K562 (cell line): ENCODE measurements at regions not wholly inside any gene's neighbourhood (a gene's known extent, or its start where the extent isn't known, plus 50 kb on each side); places are given as distances from the start of the nearest gene placed in this dataset.
A peak's percentile ranks its signal among the peaks of the same experiment; 100 is the strongest.

Experiments used
- ATAC-seq: fragments of 200-7000 bp; cut with Tn5 transposase; 3 replicates; pipeline ENCODE4 v1.9.1; 2020; ENCODE audit warnings: moderate library complexity
- BruUV-seq: library from RNA; stranded (reverse); fragments of 400-500 nt; replicated peaks from 2 replicates; lab custom pipeline; 2021; lab: Mats Ljungman, UMichigan
- CTCF ChIA-PET: fragments of 300-600 bp; formaldehyde crosslinking; extraction: SDS; loops from one replicate; lab custom pipeline; 2021; ENCODE audit warnings: low intra/inter-chr PET ratio; lab: Yijun Ruan, JAX
- POLR2A ChIA-PET: fragments of 300-600, 350-650 bp; sonication (Branson Sonifier 250); formaldehyde crosslinking; extraction: SDS; loops from one replicate; lab custom pipeline; 2021; ENCODE audit warnings: antibody characterized with exemption, inconsistent platforms; lab: Yijun Ruan, JAX
- DNase-seq, 4 experiments: peaks; one replicate each; pipeline versions ENCODE4 v3.0.0 to v3.0.0-alpha.2; 2011 to 2018; ENCODE audit warnings: low spot score in 3 of 4, mixed read lengths in 3 of 4; ENCODE audit errors: extremely low read depth in 1 of 4
- FAIRE-seq: peaks from 2 replicates; lab custom pipeline; 2011; peaks lifted over from hg19 to GRCh38; lab: Jason Lieb, UNC
- H2AFZ ChIP-seq: 2 replicates; pipeline ENCODE4 v1.6.0; 2011; ENCODE audit warnings: low read depth, low read length, control low read depth, inconsistent platforms
- H3K27ac ChIP-seq: fragments of 200-600 bp; 3 replicates; pipeline ENCODE4 v1.8.0; 2011; ENCODE audit warnings: low read depth, mild to moderate bottlenecking, control low read depth, inconsistent platforms, low read length, moderate library complexity, mixed read lengths; ENCODE audit errors: extremely low read depth
- H3K27me3 ChIP-seq, 2 experiments: fragments of 300-600 bp in 1 of 2; 2 replicates in 1 of 2; 3 replicates in 1 of 2; pipeline versions ENCODE4 v1.6.0 to v1.8.0; 2011; ENCODE audit warnings: inconsistent platforms in 2 of 2, low read length in 2 of 2, mild to moderate bottlenecking in 1 of 2, mixed read lengths in 1 of 2, moderate library complexity in 1 of 2; ENCODE audit not compliant: control insufficient read depth in 2 of 2, insufficient read depth in 2 of 2
- H3K36me3 ChIP-seq: fragments of 300-600 bp; 3 replicates; pipeline ENCODE4 v1.8.0; 2011; ENCODE audit warnings: mild to moderate bottlenecking, low read length, inconsistent platforms; ENCODE audit not compliant: control insufficient read depth, insufficient read depth
- H3K4me1 ChIP-seq, 2 experiments: fragments of 200-600 bp in 1 of 2; replicated peaks in 1 of 2; 2 replicates in 1 of 2; 3 replicates in 1 of 2; pipeline versions ENCODE4 v1.5.1 to v1.8.0; 2011; ENCODE audit warnings: inconsistent platforms in 2 of 2, low read length in 2 of 2, mild to moderate bottlenecking in 1 of 2, mixed read lengths in 1 of 2, moderate library complexity in 1 of 2; ENCODE audit not compliant: control insufficient read depth in 2 of 2, insufficient read depth in 2 of 2
- H3K4me2 ChIP-seq: 2 replicates; pipeline ENCODE4 v1.6.1; 2011; ENCODE audit warnings: low read length, control low read depth, inconsistent platforms, mixed read lengths; ENCODE audit not compliant: insufficient read depth
- H3K4me3 ChIP-seq: fragments of 200-600 bp; sonication (generic), shearing (Covaris generic); 2 replicates; pipeline ENCODE4 v1.5.1; 2016; ENCODE audit warnings: control low read depth, inconsistent platforms
- H3K79me2 ChIP-seq: fragments of 200-600 bp; 3 replicates; pipeline ENCODE4 v1.8.0; 2011; ENCODE audit warnings: low read length, inconsistent platforms; ENCODE audit not compliant: control insufficient read depth, insufficient read depth
- H3K9ac ChIP-seq, 2 experiments: 2 replicates each; pipeline versions ENCODE4 v1.6.0 to v1.6.1; 2011; ENCODE audit warnings: low read depth in 2 of 2, low read length in 2 of 2, control low read depth in 1 of 2, inconsistent platforms in 1 of 2, mild to moderate bottlenecking in 1 of 2, mixed read lengths in 1 of 2; ENCODE audit not compliant: insufficient read depth in 1 of 2
- H3K9me1 ChIP-seq: one replicate; pipeline ENCODE4 v1.6.0; 2011; ENCODE audit warnings: inconsistent platforms, mild to moderate bottlenecking, low read length, moderate library complexity; ENCODE audit not compliant: control insufficient read depth, insufficient read depth
- H3K9me3 ChIP-seq: replicated peaks from 2 replicates; pipeline ENCODE4 v1.5.1; 2011; ENCODE audit warnings: low read depth, low read length, inconsistent platforms; ENCODE audit not compliant: control insufficient read depth, insufficient read depth
- H4K20me1 ChIP-seq: replicated peaks from 2 replicates; pipeline ENCODE4 v1.6.1; 2011; ENCODE audit warnings: low read length, inconsistent platforms, mixed read lengths; ENCODE audit not compliant: control insufficient read depth, insufficient read depth
- C11orf30 ChIP-seq: fragments of 450-650 bp; IDR thresholded peaks from 2 replicates; pipeline ENCODE4 v1.6.1; 2016; ENCODE audit warnings: low read depth, mild to moderate bottlenecking
- CHD2 ChIP-seq: IDR thresholded peaks from 2 replicates; pipeline ENCODE4 v1.6.1; 2011; ENCODE audit warnings: low read depth, low read length
- GTF3C2 ChIP-seq: IDR thresholded peaks from 3 replicates; pipeline ENCODE4 v1.6.1; 2011; ENCODE audit warnings: borderline replicate concordance, mild to moderate bottlenecking, moderate library complexity; ENCODE audit not compliant: insufficient read length; ENCODE audit errors: extremely low read depth
- HEY1 ChIP-seq: fragments of 250-450 bp; sonication (Bioruptor Pico); IDR thresholded peaks from 2 replicates; pipeline ENCODE4 v1.5.0; 2020; ENCODE audit warnings: mild to moderate bottlenecking, moderate library complexity, borderline replicate concordance
- HOXB6 ChIP-seq: fragments of 250-450 bp; sonication (Bioruptor Pico); IDR thresholded peaks from 2 replicates; pipeline ENCODE4 v1.5.1; 2022; ENCODE audit warnings: mild to moderate bottlenecking, borderline replicate concordance
- IRF9 ChIP-seq: fragments of 450-650 bp; IDR thresholded peaks from 2 replicates; pipeline ENCODE4 v1.6.1; 2016; ENCODE audit warnings: missing biosample characterization, missing genetic modification characterization
- MCM7 ChIP-seq, 2 experiments: fragments of 450-650 bp; IDR thresholded peaks; 2 replicates each; pipeline ENCODE4 v1.6.1; 2016 to 2018
- NR0B1 ChIP-seq: fragments of 450-650 bp; IDR thresholded peaks from one replicate; pipeline ENCODE4 v1.6.1; 2018; ENCODE audit warnings: mild to moderate bottlenecking, moderate library complexity; ENCODE audit not compliant: partially characterized antibody
- TCFL5 ChIP-seq: fragments of 250-450 bp; sonication (Bioruptor Pico); conservative IDR thresholded peaks from 2 replicates; pipeline ENCODE4 v1.6.1; 2021; ENCODE audit warnings: mild to moderate bottlenecking, moderate library complexity, matching md5 sums
- ZNF146 ChIP-seq: IDR thresholded peaks from one replicate; pipeline ENCODE4 v1.6.1; 2018; ENCODE audit warnings: missing compliant biosample characterization; ENCODE audit not compliant: unreplicated experiment
- ZNF316 ChIP-seq: fragments of 450-650 bp; IDR thresholded peaks from 2 replicates; pipeline ENCODE4 v1.6.1; 2016
- ZNF586 ChIP-seq: fragments of 450-650 bp; formaldehyde crosslinking; conservative IDR thresholded peaks from 2 replicates; pipeline ENCODE4 v1.4.0; 2020; ENCODE audit warnings: mild to moderate bottlenecking, moderate library complexity
- WGBS: fragments of 100-300 bp; shearing (Covaris generic); methylation state at CpG from one replicate; pipeline ENCODE4 v1.1.6; 2016; ENCODE audit warnings: low coverage, mixed read lengths; ENCODE audit not compliant: insufficient coverage; ENCODE audit errors: missing lambda C conversion rate; 5-methylcytosine and 5-hydroxymethylcytosine counted together
- in situ Hi-C: fragments of 300-500 bp; cut with MboI; formaldehyde crosslinking; loops from 4 replicates; pipeline ENCODE4 v1.15.0; 2018; ENCODE audit warnings: inconsistent platforms, mixed read lengths
- intact Hi-C: fragments of 100-400 bp; cut with micrococcal nuclease; formaldehyde crosslinking; loops from 2 replicates; pipeline ENCODE4 v1.14.2; 2022

DNA sequence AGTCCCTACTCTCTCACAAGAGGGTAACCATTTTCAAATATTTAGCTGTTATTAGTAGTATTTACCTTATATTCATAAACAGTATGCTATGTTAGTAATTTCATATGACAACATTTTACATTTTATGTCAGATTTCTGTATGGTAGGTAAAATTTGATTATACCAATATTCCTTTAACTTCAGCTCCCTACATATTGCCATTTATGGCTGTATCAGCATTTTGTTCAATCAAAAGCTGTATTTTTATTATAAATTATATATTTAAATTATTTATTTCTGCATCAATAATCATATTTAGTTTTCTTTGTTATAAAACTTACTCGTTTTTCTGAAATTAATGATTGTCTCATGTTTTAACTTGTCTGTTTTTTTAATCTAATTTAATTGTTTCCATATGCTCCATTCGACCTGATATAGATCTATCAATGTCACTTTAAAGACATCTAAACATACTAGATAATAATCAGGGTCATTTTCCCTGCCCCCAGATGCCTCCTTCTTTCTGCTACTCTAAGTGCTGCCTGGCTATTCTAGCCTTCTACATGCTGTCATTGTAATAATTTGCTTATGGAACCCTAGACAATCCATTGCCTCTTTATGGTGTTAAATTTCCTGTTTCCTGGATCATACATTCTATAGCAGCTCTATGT, 1976.7 kb upstream of the ADGRL3 start:
- in situ Hi-C loops = no loop called here
- intact Hi-C loops = no loop called here
- no peaks in the 10 kb centered on the region for H3K79me2 ChIP-seq
- POLR2A ChIA-PET = no interaction called here
- DNase-seq (no peak), ATAC-seq (no peak), FAIRE-seq (no peak)
- H3K36me3 ChIP-seq = no peaks in the 10 kb centered on the region
- no peak overlapping the region for H3K4me3 ChIP-seq
- no peak overlapping the region for H3K4me2 ChIP-seq
- H3K27me3 ChIP-seq = no peaks in the 10 kb centered on the region
- H2AFZ ChIP-seq = no peak overlapping the region
- no peaks in the 10 kb centered on the region for H3K9me1 ChIP-seq
- H4K20me1 ChIP-seq = no peaks in the 10 kb centered on the region
- no peaks in the 10 kb centered on the region for H3K9me3 ChIP-seq
- no TSS peak for BruUV-seq
- no peaks in the 10 kb centered on the region for H3K4me1 ChIP-seq
- WGBS = 0% methylated on average over 2 of the region's 2 CpGs
- H3K9ac ChIP-seq = no peak overlapping the region
- H3K27ac ChIP-seq = no peak overlapping the region
- no peak for TF ChIP-seq NR0B1
- TF ChIP-seq TCFL5 (CRISPR knock-in tag) = no peak
- no peak for TF ChIP-seq IRF9 (tag)
- TF ChIP-seq MCM7 (IDR thresholded peaks at IDR 0.05) = no peak
- no peak for TF ChIP-seq ZNF146 (CRISPR knock-in tag)
- no peak for TF ChIP-seq GTF3C2
- no peak for TF ChIP-seq HOXB6 (CRISPR knock-in tag)
- no peak for TF ChIP-seq CHD2
- no peak for TF ChIP-seq ZNF586 (CRISPR knock-in tag)
- peak; percentile 31; the same call in 1 of the 2 replicates for TF ChIP-seq C11orf30
- peak; percentile 47; the same call in 1 of the 2 replicates for TF ChIP-seq ZNF316
- no peak for TF ChIP-seq HEY1
- CTCF ChIA-PET = no interaction called here
